Tibial nerve (tissue), 4 donors: ENCODE measurements at regions not wholly inside any gene's neighbourhood (a gene's known extent, or its start where the extent isn't known, plus 50 kb on each side); places are given as distances from the start of the nearest gene placed in this dataset.

Experiments
- EP300 ChIP-seq, 2 donors: sonication (generic); formaldehyde crosslinking; IDR thresholded peaks; one replicate each; pipeline ENCODE4 v1.6.1; 2017; ENCODE audit warnings: antibody characterized with exemption in 2 of 2, mild to moderate bottlenecking in 1 of 2
- POLR2A ChIP-seq, 2 donors: fragments of 450-650 bp; IDR thresholded peaks; one replicate each; pipeline ENCODE4 v1.6.1; 2017; ENCODE audit warnings: antibody characterized with exemption in 2 of 2, mild to moderate bottlenecking in 2 of 2, moderate library complexity in 2 of 2
- TF ChIP-seq, protein P1 (sequence below), 5 experiments: fragments of 200-600 bp in 3 of 5; fragments of 450-650 bp in 2 of 5; sonication (generic) in 3 of 5; IDR thresholded peaks; one replicate each; pipeline ENCODE4 v1.5.1; 2016 to 2019; ENCODE audit warnings: antibody characterized with exemption in 5 of 5, mild to moderate bottlenecking in 3 of 5, moderate library complexity in 2 of 5

DNA sequence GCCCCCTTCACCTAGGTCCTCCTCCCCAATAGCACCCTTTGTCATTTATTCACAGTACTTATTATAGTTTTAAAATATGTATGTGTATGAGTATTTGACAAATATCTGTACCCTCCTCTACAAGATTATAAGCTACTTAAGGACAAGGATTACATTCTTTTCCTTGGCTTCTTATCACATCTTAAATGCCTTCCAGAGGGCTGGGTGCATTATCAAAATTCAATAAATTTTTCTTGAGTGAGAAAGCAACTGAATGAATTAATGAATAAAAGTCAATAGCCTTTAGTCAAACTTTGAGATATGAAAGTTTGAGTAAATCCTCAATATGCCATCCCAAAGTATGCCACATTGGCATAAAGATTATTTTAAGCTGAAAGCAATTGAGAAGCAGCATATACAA is 621.7 kb downstream of the DNAH5 start:
- TF ChIP-seq, protein P1, sequence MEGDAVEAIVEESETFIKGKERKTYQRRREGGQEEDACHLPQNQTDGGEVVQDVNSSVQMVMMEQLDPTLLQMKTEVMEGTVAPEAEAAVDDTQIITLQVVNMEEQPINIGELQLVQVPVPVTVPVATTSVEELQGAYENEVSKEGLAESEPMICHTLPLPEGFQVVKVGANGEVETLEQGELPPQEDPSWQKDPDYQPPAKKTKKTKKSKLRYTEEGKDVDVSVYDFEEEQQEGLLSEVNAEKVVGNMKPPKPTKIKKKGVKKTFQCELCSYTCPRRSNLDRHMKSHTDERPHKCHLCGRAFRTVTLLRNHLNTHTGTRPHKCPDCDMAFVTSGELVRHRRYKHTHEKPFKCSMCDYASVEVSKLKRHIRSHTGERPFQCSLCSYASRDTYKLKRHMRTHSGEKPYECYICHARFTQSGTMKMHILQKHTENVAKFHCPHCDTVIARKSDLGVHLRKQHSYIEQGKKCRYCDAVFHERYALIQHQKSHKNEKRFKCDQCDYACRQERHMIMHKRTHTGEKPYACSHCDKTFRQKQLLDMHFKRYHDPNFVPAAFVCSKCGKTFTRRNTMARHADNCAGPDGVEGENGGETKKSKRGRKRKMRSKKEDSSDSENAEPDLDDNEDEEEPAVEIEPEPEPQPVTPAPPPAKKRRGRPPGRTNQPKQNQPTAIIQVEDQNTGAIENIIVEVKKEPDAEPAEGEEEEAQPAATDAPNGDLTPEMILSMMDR (IDR thresholded peaks at IDR 0.05): no peak
- TF ChIP-seq POLR2A (IDR thresholded peaks at IDR 0.05): no peak
- TF ChIP-seq EP300 (IDR thresholded peaks at IDR 0.05): no peak
